ENCODE measurements at regions not wholly inside any gene's neighbourhood (a gene's known extent, or its start where the extent isn't known, plus 50 kb on each side); places are given as distances from the start of the nearest gene placed in this dataset.

GRCh38 chr12:85683051-85683450, 153.2 kb downstream of the RASSF9 start:
- Histone ChIP-seq H2AFZ (no peak overlapping the region), H3K27ac (no peak overlapping the region), H3K4me1 (ENCODE audit: insufficient read depth) (no peaks in the 10 kb centered on the region), H3K79me2 (ENCODE audit: insufficient read depth) (no peaks in the 10 kb centered on the region), H3K9ac (no peak overlapping the region), H3K9me3 (ENCODE audit: low read depth) (no peaks in the 10 kb centered on the region), H3F3A (ENCODE audit: insufficient read depth) (no peaks in the 10 kb centered on the region), H3K9me2 (ENCODE audit: insufficient read depth) (no peaks in the 10 kb centered on the region), H3K27me3 (replicated peaks; ENCODE audit: insufficient read depth) (no peaks in the 10 kb centered on the region), H3K4me3 (no peak overlapping the region), H3K4me2 (ENCODE audit: unreplicated experiment) (no peak overlapping the region), H4K20me1 (ENCODE audit: insufficient read depth) (no peaks in the 10 kb centered on the region), H3K36me3 (ENCODE audit: low read depth) (no peaks in the 10 kb centered on the region)
- TF ChIP-seq EZH2 (IDR thresholded peaks at IDR 0.05; ENCODE audit: insufficient read depth, poor library complexity, severe bottlenecking) = no peak
- TF ChIP-seq EZH2phosphoT487 (IDR thresholded peaks at IDR 0.05; ENCODE audit: insufficient read depth, low read depth) = no peak
- in situ Hi-C loops (cut with MboI) = no loop called here
- 68 to 76% methylated on average over 4 of the region's 4 CpGs for WGBS, 2 experiments (ENCODE audit: low coverage in 1 of 2, low lambda C conversion rate in 2 of 2, missing lambda C conversion rate in 2 of 2)
- DNase-seq = no peak

DNA sequence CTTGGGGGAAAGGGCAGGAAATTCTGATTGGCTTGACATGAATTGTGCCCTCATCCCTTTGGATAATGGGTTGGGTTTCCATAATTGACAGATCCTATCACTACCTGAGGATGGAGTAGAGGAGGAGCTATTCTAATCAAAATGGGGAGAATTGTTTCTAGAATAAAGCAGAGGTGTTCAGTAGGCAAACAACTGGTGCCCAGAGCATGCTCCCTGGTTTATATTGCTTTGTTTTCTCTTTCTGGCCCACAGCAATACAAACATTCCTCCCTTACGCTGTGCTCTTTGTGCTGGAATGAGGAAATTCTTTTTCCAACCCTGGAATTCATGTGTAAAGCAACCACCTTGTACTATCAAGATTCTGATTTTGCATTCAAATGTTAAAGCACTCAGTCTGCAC, 147.4 kb downstream of the RASSF9 start:
- Histone ChIP-seq H3K9ac (no peak overlapping the region), H3K27me3 (replicated peaks; ENCODE audit: insufficient read depth) (no peaks in the 10 kb centered on the region), H3K36me3 (ENCODE audit: low read depth) (no peaks in the 10 kb centered on the region), H4K20me1 (ENCODE audit: insufficient read depth) (no peaks in the 10 kb centered on the region), H3K9me3 (ENCODE audit: low read depth) (no peaks in the 10 kb centered on the region), H3F3A (ENCODE audit: insufficient read depth) (no peaks in the 10 kb centered on the region), H3K4me1 (ENCODE audit: insufficient read depth) (no peaks in the 10 kb centered on the region), H3K4me2 (ENCODE audit: unreplicated experiment) (no peak overlapping the region), H3K4me3 (no peak overlapping the region), H3K9me2 (ENCODE audit: insufficient read depth) (no peaks in the 10 kb centered on the region), H2AFZ (no peak overlapping the region), H3K79me2 (ENCODE audit: insufficient read depth) (no peaks in the 10 kb centered on the region), H3K27ac (no peak overlapping the region)
- DNase-seq = no peak
- TF ChIP-seq EZH2 (IDR thresholded peaks at IDR 0.05; ENCODE audit: insufficient read depth, poor library complexity, severe bottlenecking) (no peak), EZH2phosphoT487 (IDR thresholded peaks at IDR 0.05; ENCODE audit: insufficient read depth, low read depth) (no peak)
- in situ Hi-C loops (cut with MboI) = no loop called here
- 74 to 78% methylated on average over 1 of the region's 1 CpG for WGBS, 2 experiments (ENCODE audit: low coverage in 1 of 2, low lambda C conversion rate in 2 of 2, missing lambda C conversion rate in 2 of 2)

DNA sequence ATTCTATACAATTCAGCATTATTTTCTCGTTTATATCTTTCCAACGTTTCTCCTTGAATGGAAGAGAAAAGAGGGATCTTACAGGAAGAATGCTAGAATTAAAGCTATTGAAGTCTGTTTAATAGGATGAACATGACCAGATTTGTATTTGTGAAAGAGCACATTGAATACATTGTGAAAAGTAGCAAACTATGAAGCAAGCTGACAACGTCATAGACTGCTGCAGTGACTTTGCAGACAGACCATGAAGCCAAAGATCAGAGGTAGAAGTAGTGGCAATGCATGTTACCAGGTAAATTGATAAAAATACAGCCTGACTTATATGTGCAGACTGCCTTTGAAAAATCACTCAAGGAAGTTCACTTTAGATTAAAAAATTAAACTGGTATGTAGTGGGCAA, 146.1 kb downstream of the RASSF9 start:
- WGBS, 2 experiments (ENCODE audit: low coverage in 1 of 2, low lambda C conversion rate in 2 of 2, missing lambda C conversion rate in 2 of 2) = 34 to 49% methylated on average over 3 of the region's 3 CpGs
- in situ Hi-C loops (cut with MboI) = no loop called here

GRCh38 chr12:85693093-85693665, 143.0 kb downstream of the RASSF9 start:
- TF ChIP-seq EZH2phosphoT487 (IDR thresholded peaks at IDR 0.05; ENCODE audit: insufficient read depth, low read depth) (no peak), EZH2 (IDR thresholded peaks at IDR 0.05; ENCODE audit: insufficient read depth, poor library complexity, severe bottlenecking) (no peak)
- H3K27ac ChIP-seq = no peak overlapping the region
- no peaks in the 10 kb centered on the region for H3F3A ChIP-seq (ENCODE audit: insufficient read depth)
- H3K4me2 ChIP-seq (ENCODE audit: unreplicated experiment) = no peak overlapping the region
- no peak overlapping the region for H3K9ac ChIP-seq
- H3K9me2 ChIP-seq (ENCODE audit: insufficient read depth) = no peaks in the 10 kb centered on the region
- no peak for DNase-seq
- no peak overlapping the region for H3K4me3 ChIP-seq
- H3K27me3 ChIP-seq (replicated peaks; ENCODE audit: insufficient read depth) = no peaks in the 10 kb centered on the region
- H3K79me2 ChIP-seq (ENCODE audit: insufficient read depth) = no peaks in the 10 kb centered on the region
- no peak overlapping the region for H2AFZ ChIP-seq
- H3K4me1 ChIP-seq (ENCODE audit: insufficient read depth) = no peaks in the 10 kb centered on the region
- no peaks in the 10 kb centered on the region for H3K9me3 ChIP-seq (ENCODE audit: low read depth)
- WGBS, 2 experiments (ENCODE audit: low coverage in 1 of 2, low lambda C conversion rate in 2 of 2, missing lambda C conversion rate in 2 of 2) = 90 to 93% methylated on average over 3 of the region's 3 CpGs
- H3K36me3 ChIP-seq (ENCODE audit: low read depth) = no peaks in the 10 kb centered on the region
- in situ Hi-C loops (cut with MboI) = no loop called here
- no peaks in the 10 kb centered on the region for H4K20me1 ChIP-seq (ENCODE audit: insufficient read depth)

More for the DNA sequence above, 146.1 kb downstream of the RASSF9 start:
- H2AFZ ChIP-seq = no peak overlapping the region
- no peaks in the 10 kb centered on the region for H3K9me2 ChIP-seq (ENCODE audit: insufficient read depth)
- no peaks in the 10 kb centered on the region for H3K9me3 ChIP-seq (ENCODE audit: low read depth)
- H3K4me3 ChIP-seq = no peak overlapping the region
- H4K20me1 ChIP-seq (ENCODE audit: insufficient read depth) = no peaks in the 10 kb centered on the region
- no peaks in the 10 kb centered on the region for H3K4me1 ChIP-seq (ENCODE audit: insufficient read depth)
- no peaks in the 10 kb centered on the region for H3K27me3 ChIP-seq (replicated peaks; ENCODE audit: insufficient read depth)
- TF ChIP-seq EZH2 (IDR thresholded peaks at IDR 0.05; ENCODE audit: insufficient read depth, poor library complexity, severe bottlenecking) = no peak
- no peak for TF ChIP-seq EZH2phosphoT487 (IDR thresholded peaks at IDR 0.05; ENCODE audit: insufficient read depth, low read depth)
- H3K36me3 ChIP-seq (ENCODE audit: low read depth) = no peaks in the 10 kb centered on the region
- H3F3A ChIP-seq (ENCODE audit: insufficient read depth) = no peaks in the 10 kb centered on the region
- H3K27ac ChIP-seq = no peak overlapping the region
- no peak overlapping the region for H3K9ac ChIP-seq
- DNase-seq = no peak
- no peak overlapping the region for H3K4me2 ChIP-seq (ENCODE audit: unreplicated experiment)
- no peaks in the 10 kb centered on the region for H3K79me2 ChIP-seq (ENCODE audit: insufficient read depth)

Measured in GM23248 (cell line).